ENCODE measurements at regions not wholly inside any gene's neighbourhood (a gene's known extent, or its start where the extent isn't known, plus 50 kb on each side); places are given as distances from the start of the nearest gene placed in this dataset.

- no peak overlapping the region for H2BK12ac ChIP-seq (ENCODE audit: low read length)
- H3K23ac ChIP-seq (ENCODE audit: low read depth, low read length, poor library complexity): no peak overlapping the region
- H2BK15ac ChIP-seq (ENCODE audit: low read length): no peak overlapping the region
- no peak overlapping the region for H2AK5ac ChIP-seq (ENCODE audit: low read depth, low read length)
- no peaks in the 10 kb centered on the region for H3K36me3 ChIP-seq (replicated peaks in 1 of 2; ENCODE audit: control insufficient read depth in 2 of 2, insufficient read depth in 2 of 2, low read length in 2 of 2)
- H3K4me2 ChIP-seq (ENCODE audit: insufficient read depth, low read length, poor library complexity, severe bottlenecking): no peak overlapping the region
- H2BK5ac ChIP-seq (ENCODE audit: low read length): no peak overlapping the region
- H3K9ac ChIP-seq (ENCODE audit: low read depth, low read length, poor library complexity): no peak overlapping the region
- H3K4ac ChIP-seq (ENCODE audit: low read length): no peak overlapping the region
- H4K8ac ChIP-seq (ENCODE audit: low read depth, low read length): no peak overlapping the region
- no peaks in the 10 kb centered on the region for H3K79me1 ChIP-seq (ENCODE audit: low read depth, low read length)
- no peaks in the 10 kb centered on the region for H3K27me3 ChIP-seq (ENCODE audit: control insufficient read depth in 3 of 3, insufficient read depth in 3 of 3, low read depth in 1 of 3, low read length in 3 of 3)
- no peak overlapping the region for H2BK120ac ChIP-seq (ENCODE audit: low read depth, low read length)
- H3K4me3 ChIP-seq (ENCODE audit: low read length in 2 of 2): no peak overlapping the region
- H4K91ac ChIP-seq (ENCODE audit: low read depth, low read length, poor library complexity): no peak overlapping the region
- no peak overlapping the region for H3K18ac ChIP-seq (ENCODE audit: low read length)
- no peaks in the 10 kb centered on the region for H3K4me1 ChIP-seq (ENCODE audit: control insufficient read depth in 2 of 2, insufficient read depth in 1 of 2, low read depth in 1 of 2, low read length in 2 of 2)
- DNase-seq (ENCODE audit: low spot score): no peak
- H2AFZ ChIP-seq (ENCODE audit: low read length): no peak overlapping the region
- no CpG with 5 or more reads among the region's 3 CpGs for WGBS, 2 donors (ENCODE audit: extremely low coverage in 2 of 2, insufficient read length in 2 of 2, insufficient replicate concordance in 1 of 2)
- no peaks in the 10 kb centered on the region for H3K9me3 ChIP-seq (replicated peaks in 1 of 2; ENCODE audit: control insufficient read depth in 2 of 2, insufficient read depth in 1 of 2, low read depth in 1 of 2, low read length in 2 of 2)
- H3K27ac ChIP-seq (replicated peaks; ENCODE audit: low read length): no peak overlapping the region
- H3K14ac ChIP-seq (ENCODE audit: low read length): no peak overlapping the region
Observed at GRCh38 chr2:23153484-23153883, 231.5 kb upstream of the KLHL29 start.

- no peak overlapping the region for H2BK12ac ChIP-seq (ENCODE audit: low read length)
Observed at GRCh38 chr2:23155022-23155421, 230.0 kb upstream of the KLHL29 start.

GRCh38 chr2:23157812-23158211 is 227.2 kb upstream of the KLHL29 start:
- Histone ChIP-seq H3K4me2 (ENCODE audit: insufficient read depth, low read length, poor library complexity, severe bottlenecking) (no peak overlapping the region), H3K4ac (ENCODE audit: low read length) (no peak overlapping the region), H3K27me3 (ENCODE audit: control insufficient read depth in 3 of 3, insufficient read depth in 3 of 3, low read depth in 1 of 3, low read length in 3 of 3) (no peaks in the 10 kb centered on the region), H3K9me3 (replicated peaks in 1 of 2; ENCODE audit: control insufficient read depth in 2 of 2, insufficient read depth in 1 of 2, low read depth in 1 of 2, low read length in 2 of 2) (no peaks in the 10 kb centered on the region), H3K4me3 (ENCODE audit: low read length in 2 of 2) (no peak overlapping the region), H2AK5ac (ENCODE audit: low read depth, low read length) (no peak overlapping the region), H3K23ac (ENCODE audit: low read depth, low read length, poor library complexity) (no peak overlapping the region), H3K18ac (ENCODE audit: low read length) (no peak overlapping the region), H2BK15ac (ENCODE audit: low read length) (no peak overlapping the region), H2BK5ac (ENCODE audit: low read length) (no peak overlapping the region), H4K91ac (ENCODE audit: low read depth, low read length, poor library complexity) (no peak overlapping the region), H2BK120ac (ENCODE audit: low read depth, low read length) (no peak overlapping the region), H3K36me3 (replicated peaks in 1 of 2; ENCODE audit: control insufficient read depth in 2 of 2, insufficient read depth in 2 of 2, low read length in 2 of 2) (no peaks in the 10 kb centered on the region), H4K8ac (ENCODE audit: low read depth, low read length) (no peak overlapping the region), H3K14ac (ENCODE audit: low read length) (no peak overlapping the region), H3K27ac (replicated peaks; ENCODE audit: low read length) (no peak overlapping the region), H3K9ac (ENCODE audit: low read depth, low read length, poor library complexity) (no peak overlapping the region), H3K4me1 (ENCODE audit: control insufficient read depth in 2 of 2, insufficient read depth in 1 of 2, low read depth in 1 of 2, low read length in 2 of 2) (no peaks in the 10 kb centered on the region), H2AFZ (ENCODE audit: low read length) (no peak overlapping the region), H2BK12ac (ENCODE audit: low read length) (no peak overlapping the region), H3K79me1 (ENCODE audit: low read depth, low read length) (no peaks in the 10 kb centered on the region)
- no peak for DNase-seq (ENCODE audit: low spot score)

More at GRCh38 chr2:23155022-23155421, 230.0 kb upstream of the KLHL29 start:
- WGBS, 2 donors (ENCODE audit: extremely low coverage in 2 of 2, insufficient read length in 2 of 2, insufficient replicate concordance in 1 of 2): no CpG with 5 or more reads among the region's 4 CpGs
- Histone ChIP-seq H3K14ac (ENCODE audit: low read length) (no peak overlapping the region), H2BK5ac (ENCODE audit: low read length) (no peak overlapping the region), H3K27me3 (ENCODE audit: control insufficient read depth in 3 of 3, insufficient read depth in 3 of 3, low read depth in 1 of 3, low read length in 3 of 3) (no peaks in the 10 kb centered on the region), H3K23ac (ENCODE audit: low read depth, low read length, poor library complexity) (no peak overlapping the region), H2BK120ac (ENCODE audit: low read depth, low read length) (no peak overlapping the region), H3K4me1 (ENCODE audit: control insufficient read depth in 2 of 2, insufficient read depth in 1 of 2, low read depth in 1 of 2, low read length in 2 of 2) (no peaks in the 10 kb centered on the region), H3K36me3 (replicated peaks in 1 of 2; ENCODE audit: control insufficient read depth in 2 of 2, insufficient read depth in 2 of 2, low read length in 2 of 2) (no peaks in the 10 kb centered on the region), H3K18ac (ENCODE audit: low read length) (no peak overlapping the region), H3K27ac (replicated peaks; ENCODE audit: low read length) (no peak overlapping the region), H4K91ac (ENCODE audit: low read depth, low read length, poor library complexity) (no peak overlapping the region), H2AFZ (ENCODE audit: low read length) (no peak overlapping the region), H2AK5ac (ENCODE audit: low read depth, low read length) (no peak overlapping the region), H3K9ac (ENCODE audit: low read depth, low read length, poor library complexity) (no peak overlapping the region), H3K4me2 (ENCODE audit: insufficient read depth, low read length, poor library complexity, severe bottlenecking) (no peak overlapping the region), H3K4ac (ENCODE audit: low read length) (no peak overlapping the region), H3K79me1 (ENCODE audit: low read depth, low read length) (no peaks in the 10 kb centered on the region), H4K8ac (ENCODE audit: low read depth, low read length) (no peak overlapping the region), H2BK15ac (ENCODE audit: low read length) (no peak overlapping the region), H3K4me3 (ENCODE audit: low read length in 2 of 2) (no peak overlapping the region), H3K9me3 (replicated peaks in 1 of 2; ENCODE audit: control insufficient read depth in 2 of 2, insufficient read depth in 1 of 2, low read depth in 1 of 2, low read length in 2 of 2) (no peaks in the 10 kb centered on the region)
- DNase-seq (ENCODE audit: low spot score): no peak

DNA sequence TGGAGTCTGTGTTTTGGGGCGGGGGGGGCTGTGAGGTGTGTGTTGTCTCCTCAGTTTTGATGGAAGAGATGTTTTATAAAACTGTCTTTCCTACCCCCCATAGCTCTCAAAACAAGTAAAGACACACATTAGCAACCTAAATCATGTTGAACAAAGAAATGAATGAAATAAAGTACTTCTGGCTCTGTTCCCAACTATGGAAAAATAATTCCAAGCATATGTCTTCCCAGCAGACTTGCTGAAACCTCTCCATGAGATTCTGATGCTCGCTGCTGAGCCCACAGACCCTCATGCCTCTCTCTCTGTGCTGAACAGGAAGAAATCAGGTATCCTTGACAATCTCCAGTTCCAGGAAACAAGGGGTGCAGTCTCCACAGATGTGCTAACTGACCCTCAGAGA is 226.7 kb upstream of the KLHL29 start:
- Histone ChIP-seq H3K18ac (ENCODE audit: low read length) (no peak overlapping the region), H3K9ac (ENCODE audit: low read depth, low read length, poor library complexity) (no peak overlapping the region), H2BK5ac (ENCODE audit: low read length) (no peak overlapping the region), H3K36me3 (replicated peaks in 1 of 2; ENCODE audit: control insufficient read depth in 2 of 2, insufficient read depth in 2 of 2, low read length in 2 of 2) (no peaks in the 10 kb centered on the region), H4K91ac (ENCODE audit: low read depth, low read length, poor library complexity) (no peak overlapping the region), H3K79me1 (ENCODE audit: low read depth, low read length) (no peaks in the 10 kb centered on the region), H3K4me2 (ENCODE audit: insufficient read depth, low read length, poor library complexity, severe bottlenecking) (no peak overlapping the region), H3K27me3 (ENCODE audit: control insufficient read depth in 3 of 3, insufficient read depth in 3 of 3, low read depth in 1 of 3, low read length in 3 of 3) (no peaks in the 10 kb centered on the region), H3K4me1 (ENCODE audit: control insufficient read depth in 2 of 2, insufficient read depth in 1 of 2, low read depth in 1 of 2, low read length in 2 of 2) (no peaks in the 10 kb centered on the region), H2BK120ac (ENCODE audit: low read depth, low read length) (no peak overlapping the region), H4K8ac (ENCODE audit: low read depth, low read length) (no peak overlapping the region), H2BK15ac (ENCODE audit: low read length) (no peak overlapping the region), H3K4ac (ENCODE audit: low read length) (no peak overlapping the region), H3K23ac (ENCODE audit: low read depth, low read length, poor library complexity) (no peak overlapping the region), H2AK5ac (ENCODE audit: low read depth, low read length) (no peak overlapping the region), H3K14ac (ENCODE audit: low read length) (no peak overlapping the region), H2BK12ac (ENCODE audit: low read length) (no peak overlapping the region), H3K9me3 (replicated peaks in 1 of 2; ENCODE audit: control insufficient read depth in 2 of 2, insufficient read depth in 1 of 2, low read depth in 1 of 2, low read length in 2 of 2) (no peaks in the 10 kb centered on the region), H3K27ac (replicated peaks; ENCODE audit: low read length) (no peak overlapping the region), H2AFZ (ENCODE audit: low read length) (no peak overlapping the region), H3K4me3 (ENCODE audit: low read length in 2 of 2) (no peak overlapping the region)
- WGBS, 2 donors (ENCODE audit: extremely low coverage in 2 of 2, insufficient read length in 2 of 2, insufficient replicate concordance in 1 of 2): no CpG with 5 or more reads among the region's 2 CpGs
- no peak for DNase-seq (ENCODE audit: low spot score)
